ENCODE measurements at regions not wholly inside any gene's neighbourhood (a gene's known extent, or its start where the extent isn't known, plus 50 kb on each side); places are given as distances from the start of the nearest gene placed in this dataset.

GRCh38 chr2:128780434-128781080, 461.9 kb upstream of the HS6ST1 start:
- Histone ChIP-seq H3K4me1 (ENCODE audit: control insufficient read depth in 2 of 2, insufficient read depth in 2 of 2, low read length in 2 of 2) (no peaks in the 10 kb centered on the region), H3K9me3 (ENCODE audit: control insufficient read depth in 2 of 2, insufficient read depth in 1 of 2, low read length in 1 of 2) (no peaks in the 10 kb centered on the region), H3K4me3 (ENCODE audit: low read length in 2 of 2) (no peak overlapping the region), H3K36me3 (ENCODE audit: control insufficient read depth in 2 of 2, insufficient read depth in 2 of 2, low read length in 1 of 2) (no peaks in the 10 kb centered on the region), H3K27me3 (ENCODE audit: control insufficient read depth in 2 of 2, insufficient read depth in 1 of 2, low read length in 1 of 2) (no peaks in the 10 kb centered on the region), H3K27ac (ENCODE audit: low read depth in 1 of 2, low read length in 1 of 2) (no peak overlapping the region)
- WGBS, result 97% methylated on average over 5 of the region's 5 CpGs
- no peak for DNase-seq (ENCODE audit: low read depth in 6 of 9, low spot score in 9 of 9)

- DNase-seq (ENCODE audit: low read depth in 6 of 9, low spot score in 9 of 9), result no peak
- WGBS, result 96% methylated on average over 3 of the region's 3 CpGs
- Histone ChIP-seq H3K36me3 (ENCODE audit: control insufficient read depth in 2 of 2, insufficient read depth in 2 of 2, low read length in 1 of 2) (no peaks in the 10 kb centered on the region), H3K4me1 (ENCODE audit: control insufficient read depth in 2 of 2, insufficient read depth in 2 of 2, low read length in 2 of 2) (no peaks in the 10 kb centered on the region), H3K27me3 (ENCODE audit: control insufficient read depth in 2 of 2, insufficient read depth in 1 of 2, low read length in 1 of 2) (no peaks in the 10 kb centered on the region), H3K9me3 (ENCODE audit: control insufficient read depth in 2 of 2, insufficient read depth in 1 of 2, low read length in 1 of 2) (no peaks in the 10 kb centered on the region), H3K4me3 (ENCODE audit: low read length in 2 of 2) (no peak overlapping the region), H3K27ac (ENCODE audit: low read depth in 1 of 2, low read length in 1 of 2) (no peak overlapping the region)
Measured at GRCh38 chr2:128781166-128781565, 462.5 kb upstream of the HS6ST1 start.

GRCh38 chr2:128781585-128782385, 463.1 kb upstream of the HS6ST1 start:
- no peaks in the 10 kb centered on the region for H3K27me3 ChIP-seq (ENCODE audit: control insufficient read depth in 2 of 2, insufficient read depth in 1 of 2, low read length in 1 of 2)
- no peak overlapping the region for H3K4me3 ChIP-seq (ENCODE audit: low read length in 2 of 2)
- no peaks in the 10 kb centered on the region for H3K9me3 ChIP-seq (ENCODE audit: control insufficient read depth in 2 of 2, insufficient read depth in 1 of 2, low read length in 1 of 2)
- H3K36me3 ChIP-seq (ENCODE audit: control insufficient read depth in 2 of 2, insufficient read depth in 2 of 2, low read length in 1 of 2), result no peaks in the 10 kb centered on the region
- DNase-seq (ENCODE audit: low read depth in 6 of 9, low spot score in 9 of 9), result no peak
- no peaks in the 10 kb centered on the region for H3K4me1 ChIP-seq (ENCODE audit: control insufficient read depth in 2 of 2, insufficient read depth in 2 of 2, low read length in 2 of 2)
- H3K27ac ChIP-seq (ENCODE audit: low read depth in 1 of 2, low read length in 1 of 2), result no peak overlapping the region
- WGBS, result 87% methylated on average over 18 of the region's 18 CpGs

GRCh38 chr2:128782411-128783192, 463.9 kb upstream of the HS6ST1 start:
- Histone ChIP-seq H3K36me3 (ENCODE audit: control insufficient read depth in 2 of 2, insufficient read depth in 2 of 2, low read length in 1 of 2) (no peaks in the 10 kb centered on the region), H3K9me3 (ENCODE audit: control insufficient read depth in 2 of 2, insufficient read depth in 1 of 2, low read length in 1 of 2) (no peaks in the 10 kb centered on the region), H3K27me3 (ENCODE audit: control insufficient read depth in 2 of 2, insufficient read depth in 1 of 2, low read length in 1 of 2) (no peaks in the 10 kb centered on the region), H3K27ac (ENCODE audit: low read depth in 1 of 2, low read length in 1 of 2) (no peak overlapping the region), H3K4me3 (ENCODE audit: low read length in 2 of 2) (no peak overlapping the region), H3K4me1 (ENCODE audit: control insufficient read depth in 2 of 2, insufficient read depth in 2 of 2, low read length in 2 of 2) (no peaks in the 10 kb centered on the region)
- WGBS, result 89% methylated on average over 6 of the region's 6 CpGs
- no peak for DNase-seq (ENCODE audit: low read depth in 6 of 9, low spot score in 9 of 9)

GRCh38 chr2:128783193-128783671, 464.6 kb upstream of the HS6ST1 start:
- 98% methylated on average over 9 of the region's 9 CpGs for WGBS
- Histone ChIP-seq H3K9me3 (ENCODE audit: control insufficient read depth in 2 of 2, insufficient read depth in 1 of 2, low read length in 1 of 2) (no peaks in the 10 kb centered on the region), H3K27ac (ENCODE audit: low read depth in 1 of 2, low read length in 1 of 2) (no peak overlapping the region), H3K4me3 (ENCODE audit: low read length in 2 of 2) (no peak overlapping the region), H3K4me1 (ENCODE audit: control insufficient read depth in 2 of 2, insufficient read depth in 2 of 2, low read length in 2 of 2) (no peaks in the 10 kb centered on the region), H3K27me3 (ENCODE audit: control insufficient read depth in 2 of 2, insufficient read depth in 1 of 2, low read length in 1 of 2) (no peaks in the 10 kb centered on the region), H3K36me3 (ENCODE audit: control insufficient read depth in 2 of 2, insufficient read depth in 2 of 2, low read length in 1 of 2) (no peaks in the 10 kb centered on the region)
- DNase-seq (ENCODE audit: low read depth in 6 of 9, low spot score in 9 of 9), result no peak

- Histone ChIP-seq H3K36me3 (ENCODE audit: control insufficient read depth in 2 of 2, insufficient read depth in 2 of 2, low read length in 1 of 2) (no peaks in the 10 kb centered on the region), H3K9me3 (ENCODE audit: control insufficient read depth in 2 of 2, insufficient read depth in 1 of 2, low read length in 1 of 2) (no peaks in the 10 kb centered on the region), H3K4me1 (ENCODE audit: control insufficient read depth in 2 of 2, insufficient read depth in 2 of 2, low read length in 2 of 2) (no peaks in the 10 kb centered on the region), H3K27me3 (ENCODE audit: control insufficient read depth in 2 of 2, insufficient read depth in 1 of 2, low read length in 1 of 2) (no peaks in the 10 kb centered on the region), H3K27ac (ENCODE audit: low read depth in 1 of 2, low read length in 1 of 2) (no peak overlapping the region), H3K4me3 (ENCODE audit: low read length in 2 of 2) (no peak overlapping the region)
- 92% methylated on average over 10 of the region's 10 CpGs for WGBS
- DNase-seq (ENCODE audit: low read depth in 6 of 9, low spot score in 9 of 9), result no peak
Measured at GRCh38 chr2:128783896-128784295, 465.2 kb upstream of the HS6ST1 start.

- Histone ChIP-seq H3K4me1 (ENCODE audit: control insufficient read depth in 2 of 2, insufficient read depth in 2 of 2, low read length in 2 of 2) (no peaks in the 10 kb centered on the region), H3K27ac (ENCODE audit: low read depth in 1 of 2, low read length in 1 of 2) (no peak overlapping the region), H3K36me3 (ENCODE audit: control insufficient read depth in 2 of 2, insufficient read depth in 2 of 2, low read length in 1 of 2) (no peaks in the 10 kb centered on the region), H3K9me3 (ENCODE audit: control insufficient read depth in 2 of 2, insufficient read depth in 1 of 2, low read length in 1 of 2) (no peaks in the 10 kb centered on the region), H3K27me3 (ENCODE audit: control insufficient read depth in 2 of 2, insufficient read depth in 1 of 2, low read length in 1 of 2) (no peaks in the 10 kb centered on the region), H3K4me3 (ENCODE audit: low read length in 2 of 2) (no peak overlapping the region)
- WGBS, result 90% methylated on average over 18 of the region's 18 CpGs
- DNase-seq (ENCODE audit: low read depth in 6 of 9, low spot score in 9 of 9), result no peak
Measured at GRCh38 chr2:128784626-128785306, 466.1 kb upstream of the HS6ST1 start.

GRCh38 chr2:128786316-128786715, 467.6 kb upstream of the HS6ST1 start:
- WGBS, result 97% methylated on average over 6 of the region's 6 CpGs
- DNase-seq (ENCODE audit: low read depth in 6 of 9, low spot score in 9 of 9), result no peak
- no peak overlapping the region for H3K4me3 ChIP-seq (ENCODE audit: low read length in 2 of 2)
- H3K4me1 ChIP-seq (ENCODE audit: control insufficient read depth in 2 of 2, insufficient read depth in 2 of 2, low read length in 2 of 2), result no peaks in the 10 kb centered on the region
- H3K27ac ChIP-seq (ENCODE audit: low read depth in 1 of 2, low read length in 1 of 2), result no peak overlapping the region
- H3K27me3 ChIP-seq (ENCODE audit: control insufficient read depth in 2 of 2, insufficient read depth in 1 of 2, low read length in 1 of 2), result no peaks in the 10 kb centered on the region
- H3K36me3 ChIP-seq (ENCODE audit: control insufficient read depth in 2 of 2, insufficient read depth in 2 of 2, low read length in 1 of 2), result no peaks in the 10 kb centered on the region
- no peaks in the 10 kb centered on the region for H3K9me3 ChIP-seq (ENCODE audit: control insufficient read depth in 2 of 2, insufficient read depth in 1 of 2, low read length in 1 of 2)

All from thymus (tissue), 11 donors.